ENCODE measurements at regions not wholly inside any gene's neighbourhood (a gene's known extent, or its start where the extent isn't known, plus 50 kb on each side); places are given as distances from the start of the nearest gene placed in this dataset.

DNA sequence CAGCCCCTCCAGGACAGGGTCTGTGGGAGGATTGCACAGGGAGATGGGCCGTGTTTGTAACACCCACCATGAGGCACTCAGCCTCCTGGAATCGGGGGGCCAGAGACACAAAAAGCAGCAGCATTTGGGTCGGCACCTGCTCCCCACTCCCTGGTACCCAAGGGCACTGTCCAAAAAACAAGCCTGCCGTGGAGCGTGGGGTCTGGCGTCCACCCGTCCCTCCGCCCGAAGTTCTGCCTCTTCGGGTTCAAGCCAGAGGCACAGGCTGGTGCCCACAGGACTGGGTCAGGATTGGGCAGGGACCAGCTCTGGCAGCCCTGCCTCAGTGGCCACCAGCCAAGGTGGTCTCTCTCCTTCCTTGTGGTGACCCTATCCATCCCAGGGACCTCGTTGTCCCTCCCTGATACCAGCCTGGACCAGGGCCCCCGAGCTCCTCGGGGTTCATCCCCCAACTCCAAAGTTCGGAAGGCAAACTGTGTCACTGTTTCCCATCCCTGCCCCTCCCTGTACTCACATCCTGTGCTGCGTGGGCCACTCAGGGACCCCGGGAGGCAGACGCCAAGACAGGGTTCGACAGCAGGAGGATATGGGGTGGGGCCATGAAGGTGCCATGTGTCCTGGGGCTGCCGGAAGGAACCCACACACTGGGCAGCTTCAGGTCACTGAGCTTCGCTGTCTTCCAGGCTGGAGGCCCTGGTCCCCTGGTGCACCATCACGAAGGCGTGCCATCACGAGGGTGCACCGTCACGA, 126.0 kb upstream of the HDAC4 start:
- Histone ChIP-seq H3K27ac (ENCODE audit: low read depth in 1 of 2, low read length in 2 of 2) (no peak overlapping the region), H3K4me3 (ENCODE audit: low read length) (no peak overlapping the region), H3K4me1 (ENCODE audit: insufficient read depth, low read length) (no peaks in the 10 kb centered on the region), H3K27me3 (ENCODE audit: control insufficient read depth in 1 of 2, insufficient read depth in 2 of 2, low read length in 2 of 2) (peaks cover 0 to 5% of the 10 kb centered on the region in 2 experiments), H3K36me3 (ENCODE audit: insufficient read depth, low read length) (no peaks in the 10 kb centered on the region), H3K9me3 (ENCODE audit: control insufficient read depth in 1 of 2, insufficient read depth in 1 of 2, low read length in 2 of 2) (peaks cover 0 to 12% of the 10 kb centered on the region in 2 experiments)
- DNase-seq (no peak), ATAC-seq (ENCODE audit: poor library complexity) (no peak)
- ChIA-PET POLR2A (no interaction called here), CTCF (no interaction called here)
- H3K9me3 Mint-ChIP-seq: no peaks in the 10 kb centered on the region
- H3K27me3 Mint-ChIP-seq: no peaks in the 10 kb centered on the region
- H3K27ac Mint-ChIP-seq: no peak overlapping the region
- no peaks in the 10 kb centered on the region for H3K4me1 Mint-ChIP-seq (ENCODE audit: low read depth)
- intact Hi-C loops (cut with DNase I, micrococcal nuclease): no loop called here
- H3K36me3 Mint-ChIP-seq (ENCODE audit: low read depth): no peaks in the 10 kb centered on the region
- no peak overlapping the region for H3K4me3 Mint-ChIP-seq
- no peak for TF ChIP-seq CTCF (IDR thresholded peaks at IDR 0.05)

- POLR2A ChIA-PET: no interaction called here
- Mint-ChIP-seq H3K36me3 (ENCODE audit: low read depth) (no peaks in the 10 kb centered on the region), H3K9me3 (no peaks in the 10 kb centered on the region), H3K4me1 (ENCODE audit: low read depth) (no peaks in the 10 kb centered on the region), H3K4me3 (no peak overlapping the region), H3K27ac (no peak overlapping the region), H3K27me3 (no peaks in the 10 kb centered on the region)
- Histone ChIP-seq H3K9me3 (ENCODE audit: control insufficient read depth in 1 of 2, insufficient read depth in 1 of 2, low read length in 2 of 2) (peaks cover 0 to 6% of the 10 kb centered on the region in 2 experiments), H3K36me3 (ENCODE audit: insufficient read depth, low read length) (no peaks in the 10 kb centered on the region), H3K4me1 (ENCODE audit: insufficient read depth, low read length) (no peaks in the 10 kb centered on the region), H3K27me3 (ENCODE audit: control insufficient read depth in 1 of 2, insufficient read depth in 2 of 2, low read length in 2 of 2) (peaks cover 0 to 5% of the 10 kb centered on the region in 2 experiments), H3K27ac (ENCODE audit: low read depth in 1 of 2, low read length in 2 of 2) (no peak overlapping the region), H3K4me3 (ENCODE audit: low read length) (no peak overlapping the region)
- CTCF ChIA-PET: no interaction called here
- no peak for DNase-seq
- TF ChIP-seq CTCF (IDR thresholded peaks at IDR 0.05): no peak
- ATAC-seq (ENCODE audit: poor library complexity): no peak
- intact Hi-C loops (cut with DNase I, micrococcal nuclease): no loop called here
Measured at GRCh38 chr2:239526038-239526437, 125.2 kb upstream of the HDAC4 start.

- ATAC-seq (ENCODE audit: poor library complexity): no peak
- CTCF ChIA-PET: no interaction called here
- no peak overlapping the region for H3K4me3 Mint-ChIP-seq
- H3K36me3 Mint-ChIP-seq (ENCODE audit: low read depth): no peaks in the 10 kb centered on the region
- H3K27ac Mint-ChIP-seq: no peak overlapping the region
- POLR2A ChIA-PET: no interaction called here
- Histone ChIP-seq H3K27ac (ENCODE audit: low read depth in 1 of 2, low read length in 2 of 2) (no peak overlapping the region), H3K36me3 (ENCODE audit: insufficient read depth, low read length) (no peaks in the 10 kb centered on the region), H3K9me3 (ENCODE audit: control insufficient read depth in 1 of 2, insufficient read depth in 1 of 2, low read length in 2 of 2) (peaks cover 0 to 6% of the 10 kb centered on the region in 2 experiments), H3K4me3 (ENCODE audit: low read length) (no peak overlapping the region), H3K4me1 (ENCODE audit: insufficient read depth, low read length) (peaks cover 1% of the 10 kb centered on the region), H3K27me3 (ENCODE audit: control insufficient read depth in 1 of 2, insufficient read depth in 2 of 2, low read length in 2 of 2) (peaks cover 0 to 3% of the 10 kb centered on the region in 2 experiments)
- no peaks in the 10 kb centered on the region for H3K9me3 Mint-ChIP-seq
- DNase-seq: no peak
- TF ChIP-seq CTCF (IDR thresholded peaks at IDR 0.05): no peak
- intact Hi-C loops (cut with DNase I, micrococcal nuclease): no loop called here
- peaks cover 5% of the 10 kb centered on the region for H3K4me1 Mint-ChIP-seq (ENCODE audit: low read depth)
- H3K27me3 Mint-ChIP-seq: no peaks in the 10 kb centered on the region
Measured at GRCh38 chr2:239523954-239524330, 123.1 kb upstream of the HDAC4 start.
